GM12878 (cell line): ENCODE measurements at regions not wholly inside any gene's neighbourhood (a gene's known extent, or its start where the extent isn't known, plus 50 kb on each side); places are given as distances from the start of the nearest gene placed in this dataset.

Source experiments
- ATAC-seq: fragments of 200-7000 bp; cut with Tn5 transposase; 3 replicates; pipeline ENCODE4 v1.9.1; 2020; ENCODE audit warnings: mild to moderate bottlenecking, moderate library complexity
- BruUV-seq: library from RNA; stranded (reverse); fragments of 400-500 nt; replicated peaks from 2 replicates; lab custom pipeline; 2021; lab: Mats Ljungman, UMichigan
- CTCF ChIA-PET: fragments of 300-600 bp; sonication (Branson Sonifier 250); formaldehyde crosslinking; extraction: SDS; loops from one replicate; lab custom pipeline; 2021; ENCODE audit warnings: inconsistent platforms; lab: Yijun Ruan, JAX
- POLR2A ChIA-PET: fragments of 350-600 bp; formaldehyde crosslinking; extraction: SDS; loops from one replicate; lab custom pipeline; 2021; ENCODE audit warnings: inconsistent platforms; lab: Charles Lee
- RAD21 ChIA-PET: fragments of 300-600 bp; sonication (Branson Sonifier 250); formaldehyde crosslinking; loops from one replicate; lab custom pipeline; 2023; ENCODE audit warnings: antibody characterized with exemption; ENCODE audit not compliant: unreplicated experiment; lab: Charles Lee
- SMC1A ChIA-PET: fragments of 300-600 bp; sonication (Branson Sonifier 250); formaldehyde crosslinking; loops from one replicate; lab custom pipeline; 2023; ENCODE audit not compliant: unreplicated experiment, uncharacterized antibody; lab: Charles Lee
- DNase-seq: peaks from one replicate; pipeline ENCODE4 v3.0.0-alpha.2; 2011; ENCODE audit warnings: low read depth, low spot score
- FAIRE-seq: peaks from 3 replicates; lab custom pipeline; 2011; peaks lifted over from hg19 to GRCh38; lab: Jason Lieb, UNC
- H2AFZ ChIP-seq: 2 replicates; pipeline ENCODE4 v1.6.0; 2011; ENCODE audit warnings: low read depth, low read length, control low read depth; ENCODE audit not compliant: control insufficient read depth
- H3K27ac ChIP-seq: 2 replicates; pipeline ENCODE4 v1.5.1; 2011; ENCODE audit warnings: control low read depth; ENCODE audit not compliant: control insufficient read depth, insufficient read depth
- H3K27me3 ChIP-seq, 2 experiments: replicated peaks in 1 of 2; 2 replicates each; pipeline versions ENCODE4 v1.6.0 to v1.6.1; 2011; ENCODE audit warnings: low read length in 1 of 2; ENCODE audit not compliant: control insufficient read depth in 2 of 2, insufficient read depth in 2 of 2
- H3K36me3 ChIP-seq, 2 experiments: 2 replicates each; pipeline ENCODE4 v1.5.1; 2011; ENCODE audit warnings: low read length in 1 of 2; ENCODE audit not compliant: control insufficient read depth in 2 of 2, insufficient read depth in 2 of 2
- H3K4me1 ChIP-seq: 2 replicates; pipeline ENCODE4 v1.6.1; 2011; ENCODE audit warnings: mild to moderate bottlenecking, low read length, moderate library complexity, mixed read lengths; ENCODE audit not compliant: control insufficient read depth, insufficient read depth
- H3K4me2 ChIP-seq: 2 replicates; pipeline ENCODE4 v1.6.0; 2011; ENCODE audit warnings: control low read depth; ENCODE audit not compliant: control insufficient read depth, insufficient read depth
- H3K4me3 ChIP-seq: fragments of 200-600 bp; sonication (generic); 2 replicates; pipeline ENCODE4 v1.5.1; 2016
- H3K79me2 ChIP-seq: 2 replicates; pipeline ENCODE4 v1.6.0; 2011; ENCODE audit warnings: low read length; ENCODE audit not compliant: control insufficient read depth, insufficient read depth
- H3K9ac ChIP-seq: 2 replicates; pipeline ENCODE4 v1.8.0; 2011; ENCODE audit warnings: low read length, control low read depth, mixed read lengths; ENCODE audit not compliant: control insufficient read depth, insufficient read depth
- H3K9me3 ChIP-seq: replicated peaks from 3 replicates; pipeline ENCODE4 v1.5.1; 2011; ENCODE audit warnings: mild to moderate bottlenecking, low read length; ENCODE audit not compliant: control insufficient read depth, insufficient read depth
- H4K20me1 ChIP-seq: 2 replicates; pipeline ENCODE4 v1.6.0; 2011; ENCODE audit not compliant: control insufficient read depth, insufficient read depth
- EP300 ChIP-seq, 2 experiments: fragments of 150-350 bp in 1 of 2; IDR thresholded peaks; 2 replicates each; pipeline ENCODE4 v1.6.1; 2011 to 2012; ENCODE audit warnings: low read depth in 2 of 2, low read length in 2 of 2, borderline replicate concordance in 1 of 2, improper control_type of control experiment in 1 of 2, inconsistent platforms in 1 of 2; ENCODE audit not compliant: control insufficient read depth in 1 of 2
- EZH2 ChIP-seq: IDR thresholded peaks from 2 replicates; pipeline ENCODE4 v1.6.1; 2012; ENCODE audit warnings: low read depth, mild to moderate bottlenecking, control low read depth, inconsistent platforms, low read length, borderline replicate concordance; ENCODE audit not compliant: control insufficient read depth
- GABPA ChIP-seq: IDR thresholded peaks from 2 replicates; pipeline ENCODE4 v1.6.1; 2014; ENCODE audit warnings: antibody characterized with exemption, low read depth, mild to moderate bottlenecking, inconsistent platforms
- LARP7 ChIP-seq: fragments of 450-650 bp; IDR thresholded peaks from 2 replicates; pipeline ENCODE4 v1.6.1; 2017; ENCODE audit warnings: mild to moderate bottlenecking
- NFIC ChIP-seq: IDR thresholded peaks from 2 replicates; pipeline ENCODE4 v1.6.1; 2012; ENCODE audit warnings: low read depth, mild to moderate bottlenecking, inconsistent platforms, low read length, moderate library complexity
- NR2F1 ChIP-seq: fragments of 450-650 bp; conservative IDR thresholded peaks from 2 replicates; pipeline ENCODE4 v1.6.1; 2017; ENCODE audit warnings: mild to moderate bottlenecking
- PML ChIP-seq: IDR thresholded peaks from 2 replicates; pipeline ENCODE4 v1.6.1; 2012; ENCODE audit warnings: low read length, inconsistent platforms
- TAF1 ChIP-seq: IDR thresholded peaks from 2 replicates; pipeline ENCODE4 v1.6.1; 2011; ENCODE audit warnings: mild to moderate bottlenecking, low read depth, low read length, borderline replicate concordance
- WGBS: methylation state at CpG from one replicate; pipeline ENCODE4 v1.1.6; 2016; ENCODE audit warnings: low lambda C conversion rate; ENCODE audit not compliant: insufficient replicate concordance, insufficient coverage; ENCODE audit errors: missing lambda C conversion rate; 5-methylcytosine and 5-hydroxymethylcytosine counted together
- in situ Hi-C: fragments of 300-500 bp; cut with MboI; formaldehyde crosslinking; loops from 9 replicates; pipeline ENCODE4 v1.14.3; 2018; ENCODE audit warnings: mixed read lengths
- intact Hi-C: fragments of 100-400 bp; cut with micrococcal nuclease; formaldehyde crosslinking; loops from one replicate; pipeline ENCODE4 v1.14.2; 2022; ENCODE audit not compliant: unreplicated experiment
- TF ChIP-seq, protein P1 (sequence below), 3 experiments: IDR thresholded peaks in 2 of 3; conservative IDR thresholded peaks in 1 of 3; 2 replicates each; pipeline ENCODE4 v1.5.1; 2011; ENCODE audit warnings: low read depth in 3 of 3, low read length in 3 of 3, mild to moderate bottlenecking in 3 of 3, control low read depth in 2 of 3, moderate library complexity in 2 of 3, inconsistent platforms in 1 of 3, mixed read lengths in 1 of 3; ENCODE audit not compliant: control insufficient read depth in 2 of 3, insufficient read depth in 1 of 3; ENCODE audit errors: extremely low read depth in 1 of 3
- TF ChIP-seq, protein P2 (sequence below): IDR thresholded peaks from 2 replicates; pipeline ENCODE4 v1.6.1; 2012; ENCODE audit warnings: improper control_type of control experiment, low read depth, low read length; ENCODE audit not compliant: insufficient replicate concordance

DNA sequence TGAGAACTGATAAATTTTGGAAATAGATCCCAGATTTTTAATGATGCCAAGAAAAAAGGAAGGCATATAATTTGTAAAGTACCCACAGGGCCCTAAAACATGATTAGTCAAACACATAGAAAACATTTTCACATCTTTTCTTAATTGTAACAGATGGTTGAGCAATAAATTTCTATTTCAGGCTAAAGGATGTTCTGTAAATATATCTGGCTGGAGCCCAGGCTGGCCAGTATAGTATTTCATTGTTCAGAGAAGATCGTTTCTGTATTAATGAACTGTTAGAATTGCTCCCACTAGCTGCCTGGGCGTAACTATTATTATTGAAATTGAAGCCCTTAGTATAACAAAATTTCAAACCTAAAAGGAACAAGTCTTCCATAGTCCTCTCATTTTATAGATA, 105.3 kb upstream of the SMC2 start:
- no peak for TF ChIP-seq EP300 (IDR thresholded peaks at IDR 0.05; ENCODE audit: borderline replicate concordance in 1 of 2, control insufficient read depth in 1 of 2, low read depth in 2 of 2, low read length in 2 of 2)
- TF ChIP-seq, protein P1, sequence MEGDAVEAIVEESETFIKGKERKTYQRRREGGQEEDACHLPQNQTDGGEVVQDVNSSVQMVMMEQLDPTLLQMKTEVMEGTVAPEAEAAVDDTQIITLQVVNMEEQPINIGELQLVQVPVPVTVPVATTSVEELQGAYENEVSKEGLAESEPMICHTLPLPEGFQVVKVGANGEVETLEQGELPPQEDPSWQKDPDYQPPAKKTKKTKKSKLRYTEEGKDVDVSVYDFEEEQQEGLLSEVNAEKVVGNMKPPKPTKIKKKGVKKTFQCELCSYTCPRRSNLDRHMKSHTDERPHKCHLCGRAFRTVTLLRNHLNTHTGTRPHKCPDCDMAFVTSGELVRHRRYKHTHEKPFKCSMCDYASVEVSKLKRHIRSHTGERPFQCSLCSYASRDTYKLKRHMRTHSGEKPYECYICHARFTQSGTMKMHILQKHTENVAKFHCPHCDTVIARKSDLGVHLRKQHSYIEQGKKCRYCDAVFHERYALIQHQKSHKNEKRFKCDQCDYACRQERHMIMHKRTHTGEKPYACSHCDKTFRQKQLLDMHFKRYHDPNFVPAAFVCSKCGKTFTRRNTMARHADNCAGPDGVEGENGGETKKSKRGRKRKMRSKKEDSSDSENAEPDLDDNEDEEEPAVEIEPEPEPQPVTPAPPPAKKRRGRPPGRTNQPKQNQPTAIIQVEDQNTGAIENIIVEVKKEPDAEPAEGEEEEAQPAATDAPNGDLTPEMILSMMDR (IDR thresholded peaks at IDR 0.05 in 2 of 3, conservative IDR thresholded peaks at IDR 0.05 in 1 of 3; ENCODE audit: control insufficient read depth in 2 of 3, extremely low read depth in 1 of 3, insufficient read depth in 1 of 3, low read depth in 3 of 3, low read length in 3 of 3) = no peak
- no peak for TF ChIP-seq EZH2
- TF ChIP-seq TAF1 = no peak
- TF ChIP-seq NR2F1 = no peak
- no peak for TF ChIP-seq PML
- no TSS peak for BruUV-seq
- ChIA-PET CTCF (no interaction called here), POLR2A (no interaction called here), SMC1A (no interaction called here), RAD21 (no interaction called here)
- no peaks in the 10 kb centered on the region for H3K27me3 ChIP-seq
- 29% methylated on average over 2 of the region's 2 CpGs for WGBS
- H3K9me3 ChIP-seq = no peaks in the 10 kb centered on the region
- FAIRE-seq = no peak
- H3K27ac ChIP-seq = no peak overlapping the region
- no peak for DNase-seq
- no peak overlapping the region for H3K4me2 ChIP-seq
- ATAC-seq = no peak
- in situ Hi-C loops (no loop called here), intact Hi-C loops (no loop called here)
- no peaks in the 10 kb centered on the region for H3K4me1 ChIP-seq
- no peaks in the 10 kb centered on the region for H3K36me3 ChIP-seq
- no peak overlapping the region for H3K9ac ChIP-seq
- no peaks in the 10 kb centered on the region for H4K20me1 ChIP-seq
- H3K79me2 ChIP-seq = no peaks in the 10 kb centered on the region
- H2AFZ ChIP-seq = no peak overlapping the region
- no peak overlapping the region for H3K4me3 ChIP-seq

DNA sequence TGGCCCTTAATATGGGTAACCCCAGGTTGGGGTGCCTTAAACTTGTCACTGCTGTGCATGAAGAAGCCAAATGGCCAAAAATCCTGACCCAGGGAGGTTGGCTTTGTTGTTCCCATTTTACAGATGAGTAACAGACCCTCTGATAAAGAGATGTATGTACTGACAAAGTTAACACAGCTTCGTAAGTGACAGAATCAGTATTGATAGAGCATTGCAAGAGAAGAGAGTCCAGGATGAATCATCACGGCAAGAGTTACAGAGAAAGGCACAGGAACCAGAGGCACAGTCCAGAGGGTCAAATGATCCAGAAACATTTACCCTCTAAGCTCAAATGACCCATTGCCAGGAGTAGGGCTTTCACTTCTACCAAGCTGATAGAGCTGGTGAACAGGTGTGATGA, 103.8 kb upstream of the SMC2 start:
- intact Hi-C loops = no loop called here
- ChIA-PET POLR2A (no interaction called here), RAD21 (no interaction called here), CTCF (no interaction called here), SMC1A (no interaction called here)
- H3K27ac ChIP-seq = no peak overlapping the region
- no peaks in the 10 kb centered on the region for H3K79me2 ChIP-seq
- TF ChIP-seq, protein P2, sequence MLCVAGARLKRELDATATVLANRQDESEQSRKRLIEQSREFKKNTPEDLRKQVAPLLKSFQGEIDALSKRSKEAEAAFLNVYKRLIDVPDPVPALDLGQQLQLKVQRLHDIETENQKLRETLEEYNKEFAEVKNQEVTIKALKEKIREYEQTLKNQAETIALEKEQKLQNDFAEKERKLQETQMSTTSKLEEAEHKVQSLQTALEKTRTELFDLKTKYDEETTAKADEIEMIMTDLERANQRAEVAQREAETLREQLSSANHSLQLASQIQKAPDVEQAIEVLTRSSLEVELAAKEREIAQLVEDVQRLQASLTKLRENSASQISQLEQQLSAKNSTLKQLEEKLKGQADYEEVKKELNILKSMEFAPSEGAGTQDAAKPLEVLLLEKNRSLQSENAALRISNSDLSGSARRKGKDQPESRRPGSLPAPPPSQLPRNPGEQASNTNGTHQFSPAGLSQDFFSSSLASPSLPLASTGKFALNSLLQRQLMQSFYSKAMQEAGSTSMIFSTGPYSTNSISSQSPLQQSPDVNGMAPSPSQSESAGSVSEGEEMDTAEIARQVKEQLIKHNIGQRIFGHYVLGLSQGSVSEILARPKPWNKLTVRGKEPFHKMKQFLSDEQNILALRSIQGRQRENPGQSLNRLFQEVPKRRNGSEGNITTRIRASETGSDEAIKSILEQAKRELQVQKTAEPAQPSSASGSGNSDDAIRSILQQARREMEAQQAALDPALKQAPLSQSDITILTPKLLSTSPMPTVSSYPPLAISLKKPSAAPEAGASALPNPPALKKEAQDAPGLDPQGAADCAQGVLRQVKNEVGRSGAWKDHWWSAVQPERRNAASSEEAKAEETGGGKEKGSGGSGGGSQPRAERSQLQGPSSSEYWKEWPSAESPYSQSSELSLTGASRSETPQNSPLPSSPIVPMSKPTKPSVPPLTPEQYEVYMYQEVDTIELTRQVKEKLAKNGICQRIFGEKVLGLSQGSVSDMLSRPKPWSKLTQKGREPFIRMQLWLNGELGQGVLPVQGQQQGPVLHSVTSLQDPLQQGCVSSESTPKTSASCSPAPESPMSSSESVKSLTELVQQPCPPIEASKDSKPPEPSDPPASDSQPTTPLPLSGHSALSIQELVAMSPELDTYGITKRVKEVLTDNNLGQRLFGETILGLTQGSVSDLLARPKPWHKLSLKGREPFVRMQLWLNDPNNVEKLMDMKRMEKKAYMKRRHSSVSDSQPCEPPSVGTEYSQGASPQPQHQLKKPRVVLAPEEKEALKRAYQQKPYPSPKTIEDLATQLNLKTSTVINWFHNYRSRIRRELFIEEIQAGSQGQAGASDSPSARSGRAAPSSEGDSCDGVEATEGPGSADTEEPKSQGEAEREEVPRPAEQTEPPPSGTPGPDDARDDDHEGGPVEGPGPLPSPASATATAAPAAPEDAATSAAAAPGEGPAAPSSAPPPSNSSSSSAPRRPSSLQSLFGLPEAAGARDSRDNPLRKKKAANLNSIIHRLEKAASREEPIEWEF = no peak
- TF ChIP-seq NFIC (no peak; the same call in 1 of the 2 replicates), LARP7 (no peak), GABPA (no peak)
- H3K36me3 ChIP-seq = no peaks in the 10 kb centered on the region
- no peaks in the 10 kb centered on the region for H4K20me1 ChIP-seq
- no peaks in the 10 kb centered on the region for H3K4me1 ChIP-seq
- no peak for DNase-seq
- no TSS peak for BruUV-seq
- no peak overlapping the region for H3K4me2 ChIP-seq
- H3K4me3 ChIP-seq = no peak overlapping the region
- in situ Hi-C loops = no loop called here
- 43% methylated on average over 2 of the region's 2 CpGs for WGBS
- H3K9ac ChIP-seq = no peak overlapping the region
- FAIRE-seq = no peak
- no peak overlapping the region; the same call in 1 of the 2 replicates for H2AFZ ChIP-seq
- ATAC-seq = peak; percentile 28
- H3K27me3 ChIP-seq = no peaks in the 10 kb centered on the region
- H3K9me3 ChIP-seq = no peaks in the 10 kb centered on the region
